ENCODE measurements at regions not wholly inside any gene's neighbourhood (a gene's known extent, or its start where the extent isn't known, plus 50 kb on each side); places are given as distances from the start of the nearest gene placed in this dataset.

GRCh38 chr12:19012965-19013364 is 116.6 kb upstream of the PLEKHA5 start:
- peaks cover 0 to 4% of the 10 kb centered on the region in 2 donors for H3K9me3 Mint-ChIP-seq
- H3K27ac Mint-ChIP-seq = no peak overlapping the region
- DNase-seq (no peak), ATAC-seq (replicated peaks) (no peak)
- H3K4me3 Mint-ChIP-seq = no peak overlapping the region
- H3K27me3 Mint-ChIP-seq = no peaks in the 10 kb centered on the region
- no peaks in the 10 kb centered on the region for H3K36me3 Mint-ChIP-seq
- H3K4me1 Mint-ChIP-seq = no peaks in the 10 kb centered on the region

- H3K9me3 Mint-ChIP-seq = peaks cover 0 to 4% of the 10 kb centered on the region in 2 donors
- H3K27me3 Mint-ChIP-seq = no peaks in the 10 kb centered on the region
- no peaks in the 10 kb centered on the region for H3K36me3 Mint-ChIP-seq
- ATAC-seq (replicated peaks) = no peak
- H3K4me3 Mint-ChIP-seq = no peak overlapping the region
- no peak overlapping the region for H3K27ac Mint-ChIP-seq
- H3K4me1 Mint-ChIP-seq = no peaks in the 10 kb centered on the region
- DNase-seq = no peak
Measured at GRCh38 chr12:19014240-19014639, 115.3 kb upstream of the PLEKHA5 start.

DNA sequence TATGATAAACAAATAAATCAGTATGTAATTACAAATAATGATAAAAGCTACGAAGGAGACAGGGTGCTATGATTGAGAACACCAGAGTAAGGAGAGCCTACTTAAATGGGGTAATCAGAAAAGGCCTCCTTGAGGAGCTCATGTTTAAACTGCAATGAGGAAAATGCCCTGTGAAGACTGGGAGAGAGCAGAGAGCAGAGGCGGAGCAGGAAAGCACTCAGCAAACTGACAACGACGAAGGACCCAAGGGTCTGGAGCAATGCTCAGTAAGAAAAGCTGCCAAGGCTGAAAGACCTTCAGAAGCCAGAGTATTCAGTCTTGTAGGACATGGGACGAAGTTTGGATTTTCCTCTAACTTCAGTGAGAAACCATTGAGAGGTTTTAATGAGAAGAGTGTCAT is 114.2 kb upstream of the PLEKHA5 start:
- Mint-ChIP-seq H3K27ac (no peak overlapping the region), H3K9me3 (peaks cover 0 to 4% of the 10 kb centered on the region in 2 donors), H3K27me3 (no peaks in the 10 kb centered on the region), H3K4me3 (no peak overlapping the region), H3K36me3 (no peaks in the 10 kb centered on the region), H3K4me1 (no peaks in the 10 kb centered on the region)
- ATAC-seq (replicated peaks) (no peak), DNase-seq (no peak)

GRCh38 chr12:19018302-19018970 is 111.1 kb upstream of the PLEKHA5 start:
- Mint-ChIP-seq H3K9me3 (no peaks in the 10 kb centered on the region), H3K27me3 (no peaks in the 10 kb centered on the region), H3K27ac (no peak overlapping the region), H3K4me3 (no peak overlapping the region), H3K4me1 (no peaks in the 10 kb centered on the region), H3K36me3 (no peaks in the 10 kb centered on the region)
- no peak for DNase-seq
- ATAC-seq (replicated peaks) = no peak

DNA sequence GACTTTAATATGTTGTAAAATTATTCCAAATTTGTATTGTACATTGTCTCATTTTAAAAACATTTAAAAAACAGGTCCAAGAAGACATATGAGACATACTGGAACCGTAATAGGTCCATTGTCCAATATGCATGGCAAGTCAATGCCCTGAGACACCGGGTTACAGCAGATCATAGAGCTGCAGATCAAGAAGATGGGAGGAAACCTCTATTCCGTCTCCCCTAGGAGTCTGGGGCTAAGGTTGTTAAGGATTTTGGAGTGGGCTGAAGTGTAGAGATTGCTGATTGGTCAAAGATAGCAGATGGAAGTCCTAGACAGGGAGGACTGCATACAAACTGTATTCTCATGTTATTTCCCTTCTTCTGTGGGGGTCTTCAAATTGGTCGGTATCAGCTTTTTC is 108.3 kb upstream of the PLEKHA5 start:
- Mint-ChIP-seq H3K36me3 (no peaks in the 10 kb centered on the region), H3K27me3 (no peaks in the 10 kb centered on the region), H3K27ac (no peak overlapping the region), H3K4me1 (no peaks in the 10 kb centered on the region), H3K4me3 (no peak overlapping the region), H3K9me3 (no peaks in the 10 kb centered on the region)
- ATAC-seq (replicated peaks) = no peak
- no peak for DNase-seq

GRCh38 chr12:19021646-19022045 is 107.9 kb upstream of the PLEKHA5 start:
- Mint-ChIP-seq H3K9me3 (no peaks in the 10 kb centered on the region), H3K27me3 (no peaks in the 10 kb centered on the region), H3K4me1 (no peaks in the 10 kb centered on the region), H3K4me3 (no peak overlapping the region), H3K36me3 (no peaks in the 10 kb centered on the region), H3K27ac (no peak overlapping the region)
- DNase-seq = no peak
- ATAC-seq (replicated peaks) = no peak

GRCh38 chr12:19025582-19025981 is 104.0 kb upstream of the PLEKHA5 start:
- ATAC-seq (replicated peaks) (no peak), DNase-seq (no peak)
- no peak overlapping the region for H3K4me3 Mint-ChIP-seq
- no peaks in the 10 kb centered on the region for H3K27me3 Mint-ChIP-seq
- no peaks in the 10 kb centered on the region for H3K36me3 Mint-ChIP-seq
- H3K4me1 Mint-ChIP-seq = no peaks in the 10 kb centered on the region
- H3K27ac Mint-ChIP-seq = no peak overlapping the region
- no peaks in the 10 kb centered on the region for H3K9me3 Mint-ChIP-seq

DNA sequence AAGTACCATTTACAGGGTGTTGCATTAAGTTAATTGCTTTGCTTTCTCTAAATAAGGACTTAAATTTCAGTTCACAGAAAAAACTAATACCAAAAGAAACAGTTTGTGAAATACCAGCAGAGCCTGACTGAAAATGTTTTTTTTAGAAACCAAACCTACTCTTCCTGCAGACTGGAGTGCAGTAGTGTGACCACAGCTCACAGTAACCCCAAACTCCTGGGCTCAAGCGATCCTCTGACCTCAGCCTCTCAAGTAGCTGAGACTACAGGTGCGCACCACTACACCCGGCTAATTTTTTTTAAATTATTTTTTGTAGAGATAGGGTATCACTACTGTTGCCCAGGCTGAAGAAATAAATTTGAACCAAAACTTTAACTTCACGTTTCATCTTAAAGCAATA is 103.5 kb upstream of the PLEKHA5 start:
- Mint-ChIP-seq H3K9me3 (no peaks in the 10 kb centered on the region), H3K4me1 (no peaks in the 10 kb centered on the region), H3K4me3 (no peak overlapping the region), H3K27me3 (no peaks in the 10 kb centered on the region), H3K36me3 (no peaks in the 10 kb centered on the region), H3K27ac (no peak overlapping the region)
- ATAC-seq (replicated peaks) (no peak), DNase-seq (no peak)

GRCh38 chr12:19026614-19027488 is 102.7 kb upstream of the PLEKHA5 start:
- Mint-ChIP-seq H3K27me3 (no peaks in the 10 kb centered on the region), H3K36me3 (no peaks in the 10 kb centered on the region), H3K9me3 (no peaks in the 10 kb centered on the region), H3K4me3 (no peak overlapping the region), H3K4me1 (no peaks in the 10 kb centered on the region), H3K27ac (no peak overlapping the region)
- ATAC-seq (replicated peaks) (no peak), DNase-seq (no peak)

DNA sequence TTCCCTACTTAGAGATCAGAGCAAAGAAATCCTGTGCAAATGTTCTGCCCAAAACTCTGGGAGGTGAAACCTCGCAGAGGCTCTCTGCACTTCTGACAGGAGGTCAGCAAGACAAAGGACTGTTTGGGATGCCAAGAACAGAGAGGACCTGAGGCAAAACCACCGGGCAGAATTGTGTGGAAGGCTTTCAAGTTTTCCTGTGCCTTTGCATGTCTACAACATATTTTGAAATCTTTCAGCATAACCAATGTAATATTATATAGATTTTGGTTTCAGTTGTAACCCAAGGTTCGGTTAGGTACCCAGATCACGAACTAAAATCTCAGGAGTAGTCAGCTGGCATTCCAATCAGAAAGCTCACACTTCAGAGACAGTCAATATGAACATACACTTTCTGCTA is 99.4 kb upstream of the PLEKHA5 start:
- Mint-ChIP-seq H3K27ac (no peak overlapping the region), H3K4me1 (no peaks in the 10 kb centered on the region), H3K36me3 (no peaks in the 10 kb centered on the region), H3K9me3 (peaks cover 19 to 21% of the 10 kb centered on the region in 2 donors), H3K4me3 (no peak overlapping the region), H3K27me3 (no peaks in the 10 kb centered on the region)
- ATAC-seq (replicated peaks) = no peak
- no peak for DNase-seq

DNA sequence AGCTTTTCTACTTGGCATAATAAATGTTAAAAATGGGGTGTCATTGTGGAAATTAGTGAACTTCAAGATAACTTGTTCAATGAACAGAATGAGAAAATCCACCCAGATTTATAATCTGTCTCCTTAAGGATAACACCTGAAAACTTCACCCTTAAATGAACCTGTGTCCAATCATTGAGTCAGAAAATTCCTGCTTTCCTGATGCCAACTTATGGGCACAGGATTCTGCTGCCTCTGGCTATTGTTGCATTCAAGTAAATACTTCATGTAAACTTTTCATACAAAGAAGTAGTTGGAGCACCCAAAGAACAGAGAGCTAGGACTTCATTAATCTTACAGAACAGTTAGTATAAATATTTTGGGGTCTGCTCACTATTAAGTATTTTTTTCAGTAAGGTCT is 98.9 kb upstream of the PLEKHA5 start:
- H3K4me3 Mint-ChIP-seq = no peak overlapping the region
- H3K27me3 Mint-ChIP-seq = no peaks in the 10 kb centered on the region
- H3K36me3 Mint-ChIP-seq = no peaks in the 10 kb centered on the region

GRCh38 chr12:19031032-19031431 is 98.5 kb upstream of the PLEKHA5 start:
- Mint-ChIP-seq H3K4me1 (no peaks in the 10 kb centered on the region), H3K27me3 (no peaks in the 10 kb centered on the region), H3K4me3 (no peak overlapping the region), H3K27ac (no peak overlapping the region), H3K9me3 (peaks cover 19 to 21% of the 10 kb centered on the region in 2 donors), H3K36me3 (no peaks in the 10 kb centered on the region)
- DNase-seq (no peak), ATAC-seq (replicated peaks) (no peak)

More for the DNA sequence above, 98.9 kb upstream of the PLEKHA5 start:
- peaks cover 19 to 21% of the 10 kb centered on the region in 2 donors for H3K9me3 Mint-ChIP-seq
- ATAC-seq (replicated peaks) (no peak), DNase-seq (no peak)
- H3K27ac Mint-ChIP-seq = no peak overlapping the region
- no peaks in the 10 kb centered on the region for H3K4me1 Mint-ChIP-seq

GRCh38 chr12:19032826-19033225 is 96.7 kb upstream of the PLEKHA5 start:
- no peaks in the 10 kb centered on the region for H3K36me3 Mint-ChIP-seq
- no peaks in the 10 kb centered on the region for H3K27me3 Mint-ChIP-seq
- no peak for ATAC-seq (replicated peaks)
- H3K27ac Mint-ChIP-seq = no peak overlapping the region
- peaks cover 19 to 21% of the 10 kb centered on the region in 2 donors for H3K9me3 Mint-ChIP-seq
- no peak for DNase-seq
- no peaks in the 10 kb centered on the region for H3K4me1 Mint-ChIP-seq
- no peak overlapping the region for H3K4me3 Mint-ChIP-seq

DNA sequence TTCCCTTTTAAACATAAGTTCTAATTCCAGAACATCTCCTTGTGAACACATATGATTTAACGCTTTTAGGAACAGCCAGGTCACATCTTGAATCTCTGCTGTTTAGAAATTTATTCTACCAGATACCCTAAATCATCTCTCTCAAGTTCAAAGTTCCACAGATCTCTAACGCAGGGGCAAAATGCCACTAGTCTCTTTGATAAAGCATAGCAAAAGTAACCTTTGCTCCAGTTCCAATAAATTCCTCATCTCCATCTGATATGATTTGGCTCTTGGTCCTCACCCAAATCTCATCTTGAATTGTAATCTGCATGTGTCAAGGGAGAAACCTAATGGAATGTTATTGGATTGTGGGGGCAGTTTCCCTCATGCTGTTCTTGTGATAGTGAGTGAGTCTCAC is 96.3 kb upstream of the PLEKHA5 start:
- no peaks in the 10 kb centered on the region for H3K4me1 Mint-ChIP-seq
- no peaks in the 10 kb centered on the region for H3K27me3 Mint-ChIP-seq
- H3K4me3 Mint-ChIP-seq = no peak overlapping the region
- H3K9me3 Mint-ChIP-seq = peaks cover 19 to 21% of the 10 kb centered on the region in 2 donors
- ATAC-seq (replicated peaks) (no peak), DNase-seq (no peak)
- H3K27ac Mint-ChIP-seq = no peak overlapping the region
- H3K36me3 Mint-ChIP-seq = no peaks in the 10 kb centered on the region

DNA sequence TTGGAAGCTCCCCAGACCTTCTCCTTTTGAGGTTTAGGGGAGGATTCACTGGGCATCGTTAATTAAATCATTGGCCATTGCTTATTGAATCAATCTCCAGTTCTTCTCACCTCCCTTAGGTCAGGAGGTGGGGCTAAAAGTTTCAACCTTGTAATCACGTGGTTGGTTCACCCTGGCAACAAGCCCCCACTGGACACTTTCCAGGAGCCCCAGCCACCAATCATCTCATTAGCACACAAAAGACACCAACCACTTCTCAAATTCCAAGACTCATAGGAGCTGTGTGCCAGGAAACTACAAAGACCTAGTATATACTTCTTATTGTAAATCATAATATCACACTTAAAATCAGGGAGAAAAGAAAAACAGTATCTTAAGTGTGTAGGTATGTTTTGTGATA is 94.6 kb upstream of the PLEKHA5 start:
- no peak overlapping the region for H3K4me3 Mint-ChIP-seq
- ATAC-seq (replicated peaks) = no peak
- no peaks in the 10 kb centered on the region for H3K27me3 Mint-ChIP-seq

More for the DNA sequence above, 94.6 kb upstream of the PLEKHA5 start:
- no peak for DNase-seq
- no peak overlapping the region for H3K27ac Mint-ChIP-seq
- H3K9me3 Mint-ChIP-seq = peaks cover 19 to 21% of the 10 kb centered on the region in 2 donors
- no peaks in the 10 kb centered on the region for H3K36me3 Mint-ChIP-seq
- no peaks in the 10 kb centered on the region for H3K4me1 Mint-ChIP-seq

Measured in stimulated activated naive B cell treated with anti-CD40 and anti-IgM and Interleukin-4, amounts not matched to agents 10 μg/mL and 1 μg/mL and 100 μg/mL, for 72 hours (primary cell).